Cardiac fibroblast (primary cell): ENCODE measurements at regions not wholly inside any gene's neighbourhood (a gene's known extent, or its start where the extent isn't known, plus 50 kb on each side); places are given as distances from the start of the nearest gene placed in this dataset.

Source experiments
- DNase-seq, 2 donors: peaks; one replicate each; pipeline versions ENCODE4 v3.0.0 to v3.0.0-alpha.2; 2010; ENCODE audit warnings: low read depth in 2 of 2
- H3K4me3 ChIP-seq, 2 donors: replicated peaks in 1 of 2; 1 replicate in 1 of 2; 2 replicates in 1 of 2; pipeline ENCODE4 v1.5.1; 2011; ENCODE audit warnings: low read depth in 2 of 2, low read length in 2 of 2, mild to moderate bottlenecking in 2 of 2, moderate library complexity in 1 of 2
- TF ChIP-seq, protein P1 (sequence below): IDR thresholded peaks from one replicate; pipeline ENCODE4 v1.5.1; 2011; ENCODE audit warnings: low read depth, mild to moderate bottlenecking, low read length, inconsistent platforms

DNA sequence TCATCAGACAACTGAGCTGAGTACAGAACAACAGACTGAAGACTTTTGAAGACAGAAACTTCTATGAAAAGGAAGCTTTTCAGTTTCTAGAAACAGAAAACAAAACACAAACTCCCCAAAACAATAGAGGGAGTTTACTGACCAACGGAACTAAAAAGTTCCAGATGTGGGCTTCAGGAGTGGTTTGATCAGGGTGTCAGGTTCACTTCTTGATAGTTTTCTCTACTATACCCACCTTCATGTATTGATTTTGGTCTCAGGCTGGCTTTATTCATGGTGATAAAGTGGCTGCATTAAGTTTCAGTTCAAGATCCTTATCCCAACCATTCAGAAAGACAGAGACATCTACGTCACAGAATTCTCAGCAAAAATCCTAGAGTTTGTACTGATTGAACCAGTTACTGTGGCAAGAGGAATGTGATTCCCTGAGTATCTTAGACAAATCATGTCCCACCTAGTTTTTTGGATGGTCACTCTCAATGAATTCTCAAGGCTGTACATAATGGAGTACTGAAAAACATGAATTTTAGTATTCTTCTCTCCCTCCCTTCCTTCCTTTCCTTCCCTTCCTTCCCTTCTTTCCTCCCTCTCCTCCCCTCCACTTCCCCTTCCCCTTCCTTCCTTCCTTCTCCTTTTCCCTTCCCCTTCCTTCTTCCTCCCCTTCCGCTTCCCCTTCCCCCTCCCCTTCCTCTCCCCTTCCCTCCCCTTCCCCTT is 680.5 kb downstream of the PTPRU start:
- H3K4me3 ChIP-seq = no peak overlapping the region
- TF ChIP-seq, protein P1, sequence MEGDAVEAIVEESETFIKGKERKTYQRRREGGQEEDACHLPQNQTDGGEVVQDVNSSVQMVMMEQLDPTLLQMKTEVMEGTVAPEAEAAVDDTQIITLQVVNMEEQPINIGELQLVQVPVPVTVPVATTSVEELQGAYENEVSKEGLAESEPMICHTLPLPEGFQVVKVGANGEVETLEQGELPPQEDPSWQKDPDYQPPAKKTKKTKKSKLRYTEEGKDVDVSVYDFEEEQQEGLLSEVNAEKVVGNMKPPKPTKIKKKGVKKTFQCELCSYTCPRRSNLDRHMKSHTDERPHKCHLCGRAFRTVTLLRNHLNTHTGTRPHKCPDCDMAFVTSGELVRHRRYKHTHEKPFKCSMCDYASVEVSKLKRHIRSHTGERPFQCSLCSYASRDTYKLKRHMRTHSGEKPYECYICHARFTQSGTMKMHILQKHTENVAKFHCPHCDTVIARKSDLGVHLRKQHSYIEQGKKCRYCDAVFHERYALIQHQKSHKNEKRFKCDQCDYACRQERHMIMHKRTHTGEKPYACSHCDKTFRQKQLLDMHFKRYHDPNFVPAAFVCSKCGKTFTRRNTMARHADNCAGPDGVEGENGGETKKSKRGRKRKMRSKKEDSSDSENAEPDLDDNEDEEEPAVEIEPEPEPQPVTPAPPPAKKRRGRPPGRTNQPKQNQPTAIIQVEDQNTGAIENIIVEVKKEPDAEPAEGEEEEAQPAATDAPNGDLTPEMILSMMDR = no peak
- DNase-seq = no peak

GRCh38 chr1:29914936-29915335 is 678.6 kb downstream of the PTPRU start:
- no peak overlapping the region for H3K4me3 ChIP-seq

GRCh38 chr1:29912425-29912824 is 676.1 kb downstream of the PTPRU start:
- H3K4me3 ChIP-seq = no peak overlapping the region
- DNase-seq = peak; percentile 15 to 51
- TF ChIP-seq, protein P1 = peak; percentile 4

More at GRCh38 chr1:29914936-29915335, 678.6 kb downstream of the PTPRU start:
- TF ChIP-seq, protein P1 = no peak
- no peak for DNase-seq

GRCh38 chr1:29909962-29910361 is 673.6 kb downstream of the PTPRU start:
- no peak overlapping the region for H3K4me3 ChIP-seq
- no peak for DNase-seq
- TF ChIP-seq, protein P1 = no peak

DNA sequence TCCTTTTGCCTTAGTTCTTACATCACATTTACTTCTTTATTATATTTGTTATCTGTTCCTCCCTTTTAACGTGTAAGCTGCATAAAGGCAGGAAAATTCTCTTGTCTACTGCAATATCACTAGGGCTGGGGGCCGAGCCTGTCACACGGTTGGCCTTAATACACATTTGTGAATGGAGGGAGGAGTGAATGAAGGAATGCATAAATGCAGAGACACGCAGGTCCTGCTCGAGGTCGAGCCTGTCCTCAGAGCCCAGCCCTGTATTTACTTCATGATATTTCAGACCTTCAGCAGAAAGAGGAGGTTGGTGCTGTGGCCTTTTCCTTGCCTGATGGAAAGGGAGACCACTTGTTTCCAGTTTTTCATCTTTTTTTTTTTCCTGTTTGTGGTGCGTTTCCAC is 671.3 kb downstream of the PTPRU start:
- no peak overlapping the region for H3K4me3 ChIP-seq
- no peak for DNase-seq
- TF ChIP-seq, protein P1 = no peak

DNA sequence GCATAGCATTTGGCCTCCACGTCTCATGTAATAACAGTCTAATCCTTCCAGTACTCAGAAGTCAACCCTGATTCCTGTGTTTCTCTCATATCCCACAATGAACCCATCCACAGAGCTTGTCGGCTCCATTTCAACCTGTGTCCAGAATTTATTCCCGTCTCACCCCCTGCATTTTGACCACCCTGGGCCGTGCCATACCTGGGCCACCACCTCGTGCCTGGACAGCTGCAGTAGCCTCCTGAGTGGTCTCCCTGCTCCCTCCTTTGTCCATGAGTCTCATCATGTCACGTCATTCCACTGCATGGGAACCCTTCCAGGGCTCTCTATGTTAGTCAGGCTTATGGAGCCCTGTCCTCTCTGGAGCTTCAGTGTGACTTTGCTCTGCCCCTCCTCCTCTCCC is 670.6 kb downstream of the PTPRU start:
- TF ChIP-seq, protein P1 = no peak
- no peak overlapping the region for H3K4me3 ChIP-seq
- no peak for DNase-seq

GRCh38 chr1:29903548-29904166 is 667.3 kb downstream of the PTPRU start:
- H3K4me3 ChIP-seq = no peak overlapping the region
- TF ChIP-seq, protein P1 = no peak
- no peak for DNase-seq
